Activated naive CD4-positive, alpha-beta T cell treated with anti-CD3 and anti-CD28 coated beads for 36 hours (primary cell): ENCODE measurements at regions not wholly inside any gene's neighbourhood (a gene's known extent, or its start where the extent isn't known, plus 50 kb on each side); places are given as distances from the start of the nearest gene placed in this dataset.

Experiments
- CTCF ChIA-PET: fragments of 350-600 bp; sonication (Branson Sonifier 250); formaldehyde crosslinking; loops from one replicate; lab custom pipeline; 2021; ENCODE audit warnings: antibody characterized with exemption; lab: Charles Lee
- DNase-seq: peaks from one replicate; pipeline ENCODE4 v3.0.0-alpha.2; 2020
- H3K27ac Mint-ChIP-seq: one replicate; pipeline ENCODE4 v1.8.0; 2021; ENCODE audit warnings: mild to moderate bottlenecking, mixed read lengths
- H3K27me3 Mint-ChIP-seq: one replicate; pipeline ENCODE4 v1.8.0; 2021; ENCODE audit warnings: low read depth, mixed read lengths
- H3K36me3 Mint-ChIP-seq: one replicate; pipeline ENCODE4 v1.8.0; 2021; ENCODE audit warnings: low read depth, mixed read lengths
- H3K4me1 Mint-ChIP-seq: one replicate; pipeline ENCODE4 v1.8.0; 2021; ENCODE audit warnings: low read depth, mixed read lengths
- H3K4me3 Mint-ChIP-seq: one replicate; pipeline ENCODE4 v1.8.0; 2021; ENCODE audit warnings: mild to moderate bottlenecking, moderate library complexity, mixed read lengths
- H3K9me3 Mint-ChIP-seq: one replicate; pipeline ENCODE4 v1.8.0; 2021; ENCODE audit warnings: mixed read lengths
- intact Hi-C: fragments of 100-400 bp; cut with micrococcal nuclease; formaldehyde crosslinking; loops from one replicate; pipeline ENCODE4 v1.15.1; 2023

DNA sequence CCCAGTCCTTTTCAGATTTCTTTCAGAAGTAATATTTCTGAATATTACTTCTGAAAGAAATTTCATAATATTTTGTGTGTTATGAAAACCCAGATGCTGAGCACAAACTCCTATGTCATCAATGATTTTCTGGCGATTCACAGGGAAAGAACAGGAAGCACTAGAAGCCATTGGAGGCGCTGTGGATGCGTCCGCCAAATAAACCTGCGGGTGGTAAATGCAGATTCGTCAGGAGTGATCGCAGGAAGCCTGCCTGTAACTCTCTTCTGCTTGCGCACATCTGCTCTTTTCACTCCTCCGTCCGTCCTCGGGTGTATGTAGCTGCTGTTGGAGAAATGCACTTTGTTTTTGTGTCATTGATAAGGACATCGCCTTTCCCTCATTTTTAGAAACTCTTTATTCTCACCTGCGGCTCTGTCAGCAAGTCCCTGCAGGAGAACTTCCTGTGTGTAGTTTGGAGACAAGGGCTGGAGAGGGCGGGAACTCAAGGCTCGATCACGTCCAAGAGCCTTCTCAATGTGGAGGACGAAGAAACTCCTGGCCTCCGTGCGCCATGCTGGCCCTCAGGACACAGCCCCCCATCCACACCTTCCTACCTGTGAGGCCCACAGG lies 483.8 kb downstream of the GALR1 start:
- H3K27ac Mint-ChIP-seq = no peak overlapping the region
- no peaks in the 10 kb centered on the region for H3K36me3 Mint-ChIP-seq
- DNase-seq = no peak
- CTCF ChIA-PET = no interaction called here
- H3K27me3 Mint-ChIP-seq = peaks cover 5% of the 10 kb centered on the region
- intact Hi-C loops = no loop called here
- no peaks in the 10 kb centered on the region for H3K4me1 Mint-ChIP-seq
- H3K4me3 Mint-ChIP-seq = no peak overlapping the region
- no peaks in the 10 kb centered on the region for H3K9me3 Mint-ChIP-seq

DNA sequence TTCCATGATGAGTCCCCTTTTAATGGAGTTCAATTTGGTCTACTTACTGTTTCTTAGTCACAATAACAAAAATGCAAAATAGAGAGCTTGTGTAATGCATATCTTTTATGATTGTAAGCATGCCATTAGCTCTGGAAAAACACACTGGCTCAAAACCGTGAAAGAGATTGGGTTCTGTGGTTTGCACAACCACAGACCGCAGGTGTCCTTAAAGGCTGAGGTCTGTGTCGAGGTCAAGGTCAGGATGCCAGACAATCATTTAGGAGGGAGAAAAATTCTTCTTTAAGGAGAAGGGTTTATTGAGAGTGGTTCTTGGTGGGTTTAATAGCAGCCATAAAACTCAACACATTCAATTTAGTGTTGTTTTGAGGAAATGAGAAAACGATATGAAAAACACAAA lies 487.2 kb downstream of the GALR1 start:
- Mint-ChIP-seq H3K4me3 (no peak overlapping the region), H3K27ac (no peak overlapping the region), H3K4me1 (no peaks in the 10 kb centered on the region), H3K36me3 (no peaks in the 10 kb centered on the region), H3K9me3 (no peaks in the 10 kb centered on the region), H3K27me3 (peaks cover 5% of the 10 kb centered on the region)
- intact Hi-C loops = no loop called here
- CTCF ChIA-PET = no interaction called here
- DNase-seq = no peak

DNA sequence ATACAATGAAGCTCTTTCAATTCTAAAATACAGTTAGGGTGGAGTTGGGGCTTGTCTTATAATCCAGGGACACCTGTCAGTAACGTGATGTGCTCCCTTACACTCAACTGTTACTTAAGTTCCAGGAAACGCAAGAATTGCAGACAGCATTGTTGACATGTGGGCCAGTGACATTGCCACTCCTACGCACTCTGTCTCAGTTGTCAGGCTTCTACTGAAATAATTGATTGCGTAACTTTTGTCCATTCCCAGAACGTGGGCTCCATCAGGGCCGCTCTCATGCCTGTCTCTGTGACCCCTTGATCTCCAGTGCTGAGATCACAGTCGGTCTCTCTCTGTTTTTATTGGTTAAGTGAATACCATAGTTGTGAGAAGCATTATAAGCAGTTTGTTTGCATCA lies 487.8 kb downstream of the GALR1 start:
- DNase-seq = no peak
- no peaks in the 10 kb centered on the region for H3K4me1 Mint-ChIP-seq
- H3K36me3 Mint-ChIP-seq = no peaks in the 10 kb centered on the region
- H3K27me3 Mint-ChIP-seq = peaks cover 5% of the 10 kb centered on the region
- no peaks in the 10 kb centered on the region for H3K9me3 Mint-ChIP-seq
- H3K4me3 Mint-ChIP-seq = no peak overlapping the region
- no peak overlapping the region for H3K27ac Mint-ChIP-seq
- CTCF ChIA-PET = no interaction called here
- intact Hi-C loops = no loop called here

DNA sequence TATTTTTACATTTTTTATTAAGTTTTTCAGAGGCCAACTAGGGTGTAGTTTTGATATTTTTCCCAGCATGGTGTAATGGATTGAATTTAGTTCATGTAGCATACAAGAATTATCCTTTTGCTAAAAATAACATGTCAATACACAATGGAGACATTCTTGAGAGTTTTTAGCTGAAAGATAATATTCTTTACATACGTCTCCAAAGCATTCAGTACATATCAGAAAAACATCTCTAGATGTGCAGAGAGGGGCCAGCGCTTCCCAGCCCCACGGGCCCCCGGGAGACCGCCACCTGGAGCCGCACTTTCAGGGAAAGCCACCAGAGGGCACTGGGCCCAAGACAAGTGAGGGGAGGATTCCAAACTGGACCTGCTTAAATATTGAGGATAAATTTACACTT lies 499.4 kb downstream of the GALR1 start:
- H3K27ac Mint-ChIP-seq = no peak overlapping the region
- no peaks in the 10 kb centered on the region for H3K36me3 Mint-ChIP-seq
- no peaks in the 10 kb centered on the region for H3K27me3 Mint-ChIP-seq
- H3K9me3 Mint-ChIP-seq = no peaks in the 10 kb centered on the region
- intact Hi-C loops = no loop called here
- peak; percentile 10 for DNase-seq
- CTCF ChIA-PET = interaction anchor here (0.9 to 1.1 kb wide), 2 partner anchors 8 to 9 kb away, joined by 3 read pairs; no protein-coding TSS in a partner anchor
- no peak overlapping the region for H3K4me3 Mint-ChIP-seq
- no peaks in the 10 kb centered on the region for H3K4me1 Mint-ChIP-seq

DNA sequence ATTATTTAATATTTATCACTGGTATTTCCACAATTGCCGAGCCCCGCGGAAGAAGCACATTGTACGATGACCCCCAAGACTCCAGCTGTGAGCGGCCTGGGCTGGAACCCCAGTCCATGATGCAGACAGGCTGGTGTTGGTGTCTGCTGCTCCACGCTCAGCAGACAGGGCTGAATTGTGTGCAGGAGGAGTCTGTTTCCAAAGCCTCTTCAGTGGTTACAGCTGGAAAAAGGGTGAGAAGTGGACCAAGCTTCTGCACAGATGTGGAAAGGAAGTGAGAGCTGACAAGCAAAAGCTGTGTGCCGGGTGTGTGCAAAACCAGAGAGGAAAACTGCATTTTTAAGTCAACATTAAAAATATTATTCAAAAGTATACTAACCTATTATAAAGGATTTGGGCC lies 500.4 kb downstream of the GALR1 start:
- Mint-ChIP-seq H3K27ac (no peak overlapping the region), H3K36me3 (no peaks in the 10 kb centered on the region), H3K4me3 (no peak overlapping the region), H3K9me3 (no peaks in the 10 kb centered on the region), H3K4me1 (no peaks in the 10 kb centered on the region), H3K27me3 (no peaks in the 10 kb centered on the region)
- CTCF ChIA-PET = interaction anchor here (0.6 to 1.1 kb wide), 2 partner anchors 10 to 97 kb away, joined by 3 to 4 read pairs; no protein-coding TSS in a partner anchor
- intact Hi-C loops = no loop called here
- no peak for DNase-seq

DNA sequence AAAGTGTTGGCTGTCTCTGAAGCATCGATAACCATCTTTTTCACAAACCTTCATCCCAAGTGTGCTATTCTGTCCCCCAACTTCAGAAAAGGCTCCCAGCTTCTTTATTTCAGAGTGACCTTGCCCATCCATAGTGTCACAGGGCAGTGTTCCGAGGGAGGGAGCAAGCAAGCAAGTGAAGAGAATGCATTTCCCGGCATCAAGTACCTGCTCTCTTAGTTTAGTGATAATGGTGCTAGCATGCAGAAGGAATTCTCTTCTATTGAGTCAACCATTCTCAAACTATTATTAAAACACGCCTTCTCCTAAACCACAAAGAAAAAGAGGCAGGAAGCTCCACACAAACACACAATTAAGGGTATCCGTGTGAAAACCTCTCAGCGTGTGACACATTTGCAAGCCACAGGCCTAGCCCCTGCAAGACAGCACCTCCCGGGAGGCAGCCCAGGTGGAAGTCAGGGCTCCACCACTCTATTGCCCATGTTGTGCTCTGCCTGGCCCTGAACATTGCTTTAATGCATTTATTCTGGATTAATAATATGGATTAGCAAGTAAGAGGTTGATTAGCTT lies 504.9 kb downstream of the GALR1 start:
- no peak overlapping the region for H3K27ac Mint-ChIP-seq
- no peaks in the 10 kb centered on the region for H3K36me3 Mint-ChIP-seq
- no peaks in the 10 kb centered on the region for H3K9me3 Mint-ChIP-seq
- H3K4me1 Mint-ChIP-seq = no peaks in the 10 kb centered on the region
- CTCF ChIA-PET = no interaction called here
- H3K27me3 Mint-ChIP-seq = no peaks in the 10 kb centered on the region
- no peak overlapping the region for H3K4me3 Mint-ChIP-seq
- intact Hi-C loops = no loop called here
- no peak for DNase-seq

DNA sequence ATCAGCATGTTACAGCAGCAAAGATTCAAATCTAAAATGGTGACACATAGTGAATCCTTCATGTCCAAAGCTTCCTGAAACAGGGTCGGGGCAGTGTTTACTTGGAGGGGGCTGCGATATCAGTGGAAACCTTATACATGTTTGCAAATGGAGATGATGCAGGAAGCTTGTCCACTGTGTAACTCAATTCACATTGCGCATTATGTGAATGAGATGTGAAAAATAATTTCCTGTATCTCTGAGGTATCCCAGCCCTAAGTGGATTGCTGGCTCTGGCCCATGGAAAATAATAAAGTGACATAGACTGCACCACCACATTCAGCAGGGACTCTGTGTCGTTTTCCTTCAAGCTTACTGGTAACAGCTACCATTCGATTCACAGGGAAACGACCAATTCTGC lies 505.5 kb downstream of the GALR1 start:
- H3K27ac Mint-ChIP-seq = no peak overlapping the region
- intact Hi-C loops = no loop called here
- no peak for DNase-seq
- no peaks in the 10 kb centered on the region for H3K9me3 Mint-ChIP-seq
- no peaks in the 10 kb centered on the region for H3K36me3 Mint-ChIP-seq
- H3K4me1 Mint-ChIP-seq = no peaks in the 10 kb centered on the region
- H3K27me3 Mint-ChIP-seq = no peaks in the 10 kb centered on the region
- H3K4me3 Mint-ChIP-seq = no peak overlapping the region
- CTCF ChIA-PET = interaction anchor here (0.9 kb wide), 1 partner anchor 10 kb away, joined by 3 read pairs; no protein-coding TSS in a partner anchor

DNA sequence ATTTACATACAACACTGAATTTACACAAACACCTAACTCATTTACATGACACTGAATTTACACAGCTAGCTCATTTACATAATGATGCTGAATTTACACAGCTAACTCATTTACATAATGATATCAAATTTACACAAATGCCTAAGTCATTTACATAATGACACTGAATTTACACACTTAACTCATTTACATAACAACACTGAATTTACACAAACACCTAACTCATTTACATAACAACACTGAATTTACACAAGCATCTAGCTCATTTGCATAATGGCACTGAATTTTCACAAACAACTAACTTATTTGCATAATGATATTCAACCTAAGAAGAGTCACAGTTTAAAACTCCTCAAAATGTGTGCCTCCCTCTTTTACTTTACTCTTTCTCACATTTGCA lies 511.7 kb downstream of the GALR1 start:
- H3K36me3 Mint-ChIP-seq = no peaks in the 10 kb centered on the region
- no peak overlapping the region for H3K4me3 Mint-ChIP-seq
- peaks cover 14% of the 10 kb centered on the region for H3K27me3 Mint-ChIP-seq
- H3K9me3 Mint-ChIP-seq = no peaks in the 10 kb centered on the region
- intact Hi-C loops = loop anchor here (10.0 kb wide), 1 partner anchor 1223 kb away; no protein-coding TSS in a partner anchor
- CTCF ChIA-PET = no interaction called here
- no peaks in the 10 kb centered on the region for H3K4me1 Mint-ChIP-seq
- H3K27ac Mint-ChIP-seq = no peak overlapping the region
- no peak for DNase-seq

DNA sequence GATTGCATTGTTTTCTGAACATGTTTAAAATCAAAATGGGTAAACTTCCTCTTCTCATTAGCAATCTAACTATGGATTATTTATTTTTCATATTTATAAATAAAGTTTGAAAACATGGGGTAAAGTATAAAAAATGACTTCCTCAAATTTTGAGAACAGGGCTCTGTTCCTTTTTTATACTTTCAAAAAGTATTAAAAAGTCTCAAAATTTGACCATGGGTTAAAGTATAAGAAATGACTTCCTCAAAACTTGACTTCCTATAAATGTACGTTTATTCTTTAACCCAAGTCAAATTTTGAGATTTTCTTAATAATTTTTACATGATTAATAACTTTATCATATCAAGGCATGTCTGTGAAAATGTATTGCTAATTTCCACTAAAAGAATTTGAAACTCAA lies 512.4 kb downstream of the GALR1 start:
- no peak overlapping the region for H3K27ac Mint-ChIP-seq
- no peak overlapping the region for H3K4me3 Mint-ChIP-seq
- H3K36me3 Mint-ChIP-seq = no peaks in the 10 kb centered on the region
- intact Hi-C loops = loop anchor here (10.0 kb wide), 1 partner anchor 1223 kb away; no protein-coding TSS in a partner anchor
- no peaks in the 10 kb centered on the region for H3K9me3 Mint-ChIP-seq
- H3K4me1 Mint-ChIP-seq = no peaks in the 10 kb centered on the region
- CTCF ChIA-PET = no interaction called here
- DNase-seq = no peak
- peaks cover 16% of the 10 kb centered on the region for H3K27me3 Mint-ChIP-seq

DNA sequence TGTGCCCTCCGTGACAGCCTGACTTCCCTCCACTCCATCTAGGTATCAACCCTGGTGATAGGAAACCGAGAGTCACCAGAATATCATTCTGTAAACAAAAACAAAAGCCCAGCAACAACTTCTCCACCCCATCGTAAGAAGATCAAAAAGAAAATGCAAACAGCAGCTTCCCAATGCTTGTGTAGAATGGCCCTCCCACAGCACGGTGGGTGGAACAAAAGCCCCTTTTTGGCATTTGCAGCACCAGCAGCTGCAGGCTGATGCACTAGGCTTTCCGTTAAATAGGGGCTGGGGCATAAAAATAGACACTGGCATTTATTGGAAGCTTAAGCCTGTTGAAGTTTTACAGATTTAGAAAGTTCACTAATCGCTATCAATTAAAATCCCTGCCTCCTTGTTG lies 513.0 kb downstream of the GALR1 start:
- Mint-ChIP-seq H3K36me3 (no peaks in the 10 kb centered on the region), H3K4me3 (no peak overlapping the region), H3K27me3 (peaks cover 16% of the 10 kb centered on the region), H3K9me3 (no peaks in the 10 kb centered on the region), H3K27ac (no peak overlapping the region), H3K4me1 (no peaks in the 10 kb centered on the region)
- intact Hi-C loops = loop anchor here (10.0 kb wide), 1 partner anchor 1222 kb away; no protein-coding TSS in a partner anchor
- CTCF ChIA-PET = no interaction called here
- no peak for DNase-seq

DNA sequence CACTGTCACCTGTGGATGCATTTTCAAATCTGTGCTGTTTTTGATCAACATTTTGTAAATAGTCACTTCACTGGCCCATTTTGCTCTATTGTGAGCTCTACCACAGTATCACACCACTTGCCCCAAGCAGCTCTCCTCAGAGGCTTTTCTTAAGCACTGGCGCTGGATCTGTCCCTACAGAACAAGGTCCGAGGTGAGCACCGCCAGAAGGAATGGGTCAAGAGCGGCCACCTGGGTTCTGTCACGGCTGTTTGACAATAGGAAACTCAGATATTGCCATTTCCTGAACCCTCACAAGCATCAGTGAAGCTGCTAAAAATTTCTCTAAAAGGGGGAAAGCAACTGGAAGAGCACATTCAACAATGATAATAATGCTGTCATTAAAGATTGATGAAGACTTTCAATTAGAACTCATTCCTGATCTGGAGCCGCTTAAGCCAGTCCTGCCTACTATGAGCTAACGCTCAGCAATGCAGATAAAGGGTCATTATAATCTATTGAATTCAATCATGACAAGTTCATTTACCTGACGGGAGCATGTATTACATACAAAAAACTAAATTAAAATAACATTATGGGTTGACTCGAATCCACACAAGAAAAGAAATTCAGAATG lies 514.0 kb downstream of the GALR1 start:
- intact Hi-C loops = loop anchor here (10.0 kb wide), 1 partner anchor 1221 kb away; no protein-coding TSS in a partner anchor
- no peaks in the 10 kb centered on the region for H3K4me1 Mint-ChIP-seq
- CTCF ChIA-PET = interaction anchor here (0.5 kb wide), 1 partner anchor 332 kb away, joined by 3 read pairs; no protein-coding TSS in a partner anchor
- H3K36me3 Mint-ChIP-seq = no peaks in the 10 kb centered on the region
- no peak for DNase-seq
- H3K9me3 Mint-ChIP-seq = no peaks in the 10 kb centered on the region
- H3K27ac Mint-ChIP-seq = no peak overlapping the region
- peaks cover 16% of the 10 kb centered on the region for H3K27me3 Mint-ChIP-seq
- H3K4me3 Mint-ChIP-seq = no peak overlapping the region

DNA sequence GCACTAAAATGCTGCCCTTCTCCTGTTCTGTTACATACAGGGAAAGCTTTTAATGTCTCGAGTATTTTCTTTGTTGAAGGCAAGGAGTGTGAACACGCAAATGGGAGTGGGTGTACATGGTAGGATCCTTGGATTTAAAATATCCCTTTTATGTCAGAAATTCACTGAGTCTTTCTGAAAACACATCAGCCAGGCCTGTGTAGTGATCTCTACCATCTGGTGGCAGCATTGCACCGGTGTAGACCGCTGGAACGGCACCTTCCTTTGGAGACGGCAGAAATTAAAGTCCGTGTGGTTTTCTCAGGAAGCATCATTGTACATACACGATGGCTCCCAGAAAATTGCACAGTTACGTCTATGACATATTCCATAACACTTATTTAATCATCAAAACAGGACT lies 515.8 kb downstream of the GALR1 start:
- Mint-ChIP-seq H3K36me3 (no peaks in the 10 kb centered on the region), H3K4me3 (no peak overlapping the region), H3K27ac (no peak overlapping the region), H3K4me1 (no peaks in the 10 kb centered on the region), H3K27me3 (peaks cover 16% of the 10 kb centered on the region), H3K9me3 (no peaks in the 10 kb centered on the region)
- peak; percentile 49 for DNase-seq
- intact Hi-C loops = loop anchor here (10.0 kb wide), 1 partner anchor 1219 kb away; no protein-coding TSS in a partner anchor
- CTCF ChIA-PET = no interaction called here
